Esophagus muscularis mucosa (tissue), 3 donors: ENCODE measurements at regions not wholly inside any gene's neighbourhood (a gene's known extent, or its start where the extent isn't known, plus 50 kb on each side); places are given as distances from the start of the nearest gene placed in this dataset.

Experiments used
- CTCF ChIP-seq, 3 experiments: fragments of 200-600 bp in 2 of 3; fragments of 450-650 bp in 1 of 3; sonication (generic) in 2 of 3; IDR thresholded peaks; one replicate each; pipeline ENCODE4 v1.5.1; 2017 to 2019; ENCODE audit warnings: antibody characterized with exemption in 3 of 3, mild to moderate bottlenecking in 2 of 3, moderate library complexity in 1 of 3
- POLR2A ChIP-seq: fragments of 450-650 bp; IDR thresholded peaks from one replicate; pipeline ENCODE4 v1.6.1; 2017; ENCODE audit warnings: antibody characterized with exemption, moderate library complexity, mild to moderate bottlenecking, low read depth

- TF ChIP-seq CTCF (IDR thresholded peaks at IDR 0.05) (no peak), POLR2A (no peak)
Measured at GRCh38 chr13:78759704-78760103, 100.7 kb upstream of the OBI1 start.
